ENCODE measurements at regions not wholly inside any gene's neighbourhood (a gene's known extent, or its start where the extent isn't known, plus 50 kb on each side); places are given as distances from the start of the nearest gene placed in this dataset.

DNA sequence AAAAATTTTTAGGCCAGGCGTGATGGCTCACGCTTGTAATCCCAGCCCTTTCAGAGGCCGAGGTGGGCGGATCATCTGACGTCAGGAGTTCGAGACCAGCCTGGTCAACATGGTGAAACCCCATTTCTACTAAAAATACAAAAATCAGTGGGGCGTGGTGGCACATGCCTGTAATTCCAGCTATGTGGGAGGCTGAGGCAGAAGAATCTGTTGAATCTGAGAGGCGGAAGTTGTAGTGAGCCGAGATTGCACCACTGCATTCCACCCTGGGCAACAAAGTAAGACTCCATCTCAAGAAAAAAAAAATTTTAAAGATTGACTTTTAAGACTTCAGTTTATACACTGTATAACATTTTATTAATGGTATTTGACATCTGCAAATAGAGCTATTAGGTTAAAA lies 60.1 kb upstream of the GNAQ start:
- TF ChIP-seq, protein P1, sequence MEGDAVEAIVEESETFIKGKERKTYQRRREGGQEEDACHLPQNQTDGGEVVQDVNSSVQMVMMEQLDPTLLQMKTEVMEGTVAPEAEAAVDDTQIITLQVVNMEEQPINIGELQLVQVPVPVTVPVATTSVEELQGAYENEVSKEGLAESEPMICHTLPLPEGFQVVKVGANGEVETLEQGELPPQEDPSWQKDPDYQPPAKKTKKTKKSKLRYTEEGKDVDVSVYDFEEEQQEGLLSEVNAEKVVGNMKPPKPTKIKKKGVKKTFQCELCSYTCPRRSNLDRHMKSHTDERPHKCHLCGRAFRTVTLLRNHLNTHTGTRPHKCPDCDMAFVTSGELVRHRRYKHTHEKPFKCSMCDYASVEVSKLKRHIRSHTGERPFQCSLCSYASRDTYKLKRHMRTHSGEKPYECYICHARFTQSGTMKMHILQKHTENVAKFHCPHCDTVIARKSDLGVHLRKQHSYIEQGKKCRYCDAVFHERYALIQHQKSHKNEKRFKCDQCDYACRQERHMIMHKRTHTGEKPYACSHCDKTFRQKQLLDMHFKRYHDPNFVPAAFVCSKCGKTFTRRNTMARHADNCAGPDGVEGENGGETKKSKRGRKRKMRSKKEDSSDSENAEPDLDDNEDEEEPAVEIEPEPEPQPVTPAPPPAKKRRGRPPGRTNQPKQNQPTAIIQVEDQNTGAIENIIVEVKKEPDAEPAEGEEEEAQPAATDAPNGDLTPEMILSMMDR (conservative IDR thresholded peaks at IDR 0.05; ENCODE audit: low read depth, low read length): no peak
- no peak for TF ChIP-seq RAD21 (IDR thresholded peaks at IDR 0.05; ENCODE audit: low read length)
- no peak for TF ChIP-seq CEBPB (IDR thresholded peaks at IDR 0.05; ENCODE audit: low read depth, low read length)
- TF ChIP-seq POLR2A (IDR thresholded peaks at IDR 0.05; ENCODE audit: low read depth, low read length): no peak
- no peak for TF ChIP-seq RCOR1 (IDR thresholded peaks at IDR 0.05; ENCODE audit: insufficient replicate concordance, low read length)
- no peak for TF ChIP-seq BHLHE40 (IDR thresholded peaks at IDR 0.05; ENCODE audit: low read depth, low read length)

Measured in IMR-90 (cell line).